B cell (primary cell): ENCODE measurements at regions not wholly inside any gene's neighbourhood (a gene's known extent, or its start where the extent isn't known, plus 50 kb on each side); places are given as distances from the start of the nearest gene placed in this dataset.

Source experiments
- ATAC-seq: fragments of 200-7000 bp; cut with Tn5 transposase; one replicate; pipeline ENCODE4 v1.10.0; 2021; ENCODE audit warnings: low read depth, mild to moderate bottlenecking, moderate number of reproducible peaks, moderate library complexity
- CTCF ChIA-PET: fragments of 350-600 bp; sonication (Branson Sonifier 250); formaldehyde crosslinking; loops from one replicate; lab custom pipeline; 2021; ENCODE audit warnings: antibody characterized with exemption, inconsistent platforms; lab: Charles Lee
- POLR2A ChIA-PET: fragments of 350-600 bp; sonication (Branson Sonifier 250); formaldehyde crosslinking; loops from one replicate; lab custom pipeline; 2021; ENCODE audit warnings: antibody characterized with exemption; lab: Charles Lee
- DNase-seq: peaks from one replicate; pipeline ENCODE4 v3.0.0; 2013
- H2AFZ ChIP-seq: 2 replicates; pipeline ENCODE4 v1.6.1; 2012; ENCODE audit warnings: mild to moderate bottlenecking, low read depth, low read length; ENCODE audit not compliant: insufficient read depth, poor library complexity, severe bottlenecking
- H3K27ac ChIP-seq, 2 donors: 1 replicate in 1 of 2; 2 replicates in 1 of 2; pipeline ENCODE4 v1.5.1; 2012 to 2013; ENCODE audit warnings: low read length in 2 of 2, mild to moderate bottlenecking in 2 of 2, moderate library complexity in 1 of 2
- H3K27me3 ChIP-seq, 4 experiments: fragments of 200-600 bp in 1 of 4; sonication (generic) in 1 of 4; replicated peaks in 1 of 4; 1 replicate in 2 of 4; 2 replicates in 2 of 4; pipeline versions ENCODE4 v1.6.1 to v1.7.0; 2013 to 2016; ENCODE audit warnings: low read length in 3 of 4, mild to moderate bottlenecking in 2 of 4, mixed read lengths in 1 of 4, moderate library complexity in 1 of 4; ENCODE audit not compliant: insufficient read depth in 4 of 4, control insufficient read depth in 3 of 4; ENCODE audit errors: control extremely low read depth in 1 of 4
- H3K36me3 ChIP-seq, 2 experiments: replicated peaks in 1 of 2; 1 replicate in 1 of 2; 2 replicates in 1 of 2; pipeline versions ENCODE4 v1.6.1 to v1.7.1; 2013; ENCODE audit warnings: low read length in 1 of 2; ENCODE audit not compliant: insufficient read depth in 2 of 2, control insufficient read depth in 1 of 2; ENCODE audit errors: control extremely low read depth in 1 of 2, extremely low read depth in 1 of 2
- H3K4me1 ChIP-seq, 2 donors: fragments of 200-600 bp in 1 of 2; sonication (generic) in 1 of 2; 1 replicate in 1 of 2; 2 replicates in 1 of 2; pipeline versions ENCODE4 v1.5.1 to v1.6.1; 2013 to 2017; ENCODE audit warnings: low read length in 2 of 2; ENCODE audit not compliant: control insufficient read depth in 2 of 2, insufficient read depth in 2 of 2
- H3K4me2 ChIP-seq: replicated peaks from 2 replicates; pipeline ENCODE3; 2012; ENCODE audit warnings: mild to moderate bottlenecking, low read depth, low read length; ENCODE audit not compliant: poor library complexity, severe bottlenecking
- H3K4me3 ChIP-seq, 5 experiments: fragments of 200-600 bp in 1 of 5; sonication (generic) in 1 of 5; 1 replicate in 3 of 5; 2 replicates in 2 of 5; pipeline versions ENCODE4 v1.5.1 to v1.7.0; 2011 to 2016; ENCODE audit warnings: low read length in 4 of 5, mild to moderate bottlenecking in 4 of 5, low read depth in 2 of 5, control low read depth in 1 of 5, moderate library complexity in 1 of 5; ENCODE audit not compliant: insufficient read depth in 1 of 5; ENCODE audit errors: control extremely low read depth in 1 of 5, extremely low read depth in 1 of 5
- H3K79me2 ChIP-seq: fragments of 200-600 bp; sonication (generic); one replicate; pipeline ENCODE4 v1.6.0; 2016; ENCODE audit warnings: low read length; ENCODE audit not compliant: control insufficient read depth, insufficient read depth
- H3K9ac ChIP-seq: fragments of 200-600 bp; sonication (generic); 2 replicates; pipeline ENCODE4 v1.6.1; 2017; ENCODE audit warnings: mild to moderate bottlenecking, low read length, moderate library complexity
- H3K9me3 ChIP-seq, 3 donors: one replicate each; pipeline versions ENCODE4 v1.6.1 to v1.7.1; 2013; ENCODE audit warnings: low read length in 2 of 3; ENCODE audit not compliant: control insufficient read depth in 2 of 3, insufficient read depth in 1 of 3; ENCODE audit errors: control extremely low read depth in 1 of 3
- H4K20me1 ChIP-seq: 2 replicates; pipeline ENCODE4 v1.6.0; 2012; ENCODE audit warnings: mild to moderate bottlenecking, low read length; ENCODE audit not compliant: insufficient read depth, control insufficient read depth, poor library complexity, severe bottlenecking
- H3K27ac Mint-ChIP-seq: one replicate; pipeline ENCODE4 v1.8.0; 2021; ENCODE audit warnings: mixed read lengths
- H3K27me3 Mint-ChIP-seq: one replicate; pipeline ENCODE4 v1.8.0; 2021; ENCODE audit warnings: mixed read lengths
- H3K4me1 Mint-ChIP-seq: one replicate; pipeline ENCODE4 v1.8.0; 2021; ENCODE audit warnings: mixed read lengths
- H3K4me3 Mint-ChIP-seq: one replicate; pipeline ENCODE4 v1.8.0; 2021; ENCODE audit warnings: mixed read lengths
- H3K9me3 Mint-ChIP-seq: one replicate; pipeline ENCODE4 v1.8.0; 2022; ENCODE audit warnings: mixed read lengths; ENCODE audit not compliant: insufficient read depth
- CTCF ChIP-seq: fragments of 200-600 bp; IDR thresholded peaks from one replicate; pipeline ENCODE4 v1.8.0; 2022; ENCODE audit warnings: antibody characterized with exemption, mild to moderate bottlenecking
- EZH2 ChIP-seq: IDR thresholded peaks from 2 replicates; pipeline ENCODE4 v1.6.1; 2012; ENCODE audit warnings: borderline replicate concordance, low read depth, mild to moderate bottlenecking, moderate library complexity, low read length; ENCODE audit not compliant: insufficient read depth, poor library complexity, severe bottlenecking
- WGBS: methylation state at CpG from one replicate; pipeline ENCODE4 v1.1.5; 2013; ENCODE audit warnings: missing lambda C conversion rate; ENCODE audit not compliant: insufficient coverage; 5-methylcytosine and 5-hydroxymethylcytosine counted together
- intact Hi-C: fragments of 100-400 bp; cut with micrococcal nuclease; formaldehyde crosslinking; loops from one replicate; pipeline ENCODE4 v1.10.0; 2022

- ChIA-PET CTCF (no interaction called here), POLR2A (no interaction called here)
- no peaks in the 10 kb centered on the region for H3K79me2 ChIP-seq
- H3K9ac ChIP-seq: no peak overlapping the region
- H3K4me1 ChIP-seq: no peaks in the 10 kb centered on the region
- Mint-ChIP-seq H3K4me3 (no peak overlapping the region), H3K27me3 (peaks cover 55% of the 10 kb centered on the region), H3K4me1 (no peaks in the 10 kb centered on the region), H3K27ac (no peak overlapping the region), H3K9me3 (no peaks in the 10 kb centered on the region)
- H3K4me3 ChIP-seq: no peak overlapping the region
- no peaks in the 10 kb centered on the region for H3K9me3 ChIP-seq
- H3K4me2 ChIP-seq: no peak overlapping the region
- ATAC-seq: no peak
- TF ChIP-seq EZH2 (no peak), CTCF (no peak)
- H2AFZ ChIP-seq: no peak overlapping the region
- intact Hi-C loops: no loop called here
- DNase-seq: no peak
- WGBS: 88% methylated on average over 2 of the region's 2 CpGs
- H3K27ac ChIP-seq: no peak overlapping the region
- H4K20me1 ChIP-seq: no peaks in the 10 kb centered on the region
- H3K27me3 ChIP-seq: peaks cover 0 to 29% (median 6%) of the 10 kb centered on the region in 4 experiments
- H3K36me3 ChIP-seq: no peaks in the 10 kb centered on the region
Measured at GRCh38 chr1:181313466-181313865, 169.9 kb upstream of the CACNA1E start.

- Mint-ChIP-seq H3K4me3 (no peak overlapping the region), H3K27me3 (peaks cover 55% of the 10 kb centered on the region), H3K4me1 (no peaks in the 10 kb centered on the region), H3K9me3 (no peaks in the 10 kb centered on the region), H3K27ac (no peak overlapping the region)
- intact Hi-C loops: no loop called here
- Histone ChIP-seq H3K4me1 (no peaks in the 10 kb centered on the region), H3K27ac (no peak overlapping the region), H3K4me2 (no peak overlapping the region), H2AFZ (no peak overlapping the region), H3K27me3 (peaks cover 0 to 34% (median 7%) of the 10 kb centered on the region in 4 experiments), H3K79me2 (no peaks in the 10 kb centered on the region), H3K36me3 (no peaks in the 10 kb centered on the region), H3K9me3 (no peaks in the 10 kb centered on the region), H3K4me3 (no peak overlapping the region), H4K20me1 (no peaks in the 10 kb centered on the region), H3K9ac (no peak overlapping the region)
- ChIA-PET POLR2A (no interaction called here), CTCF (no interaction called here)
- DNase-seq: no peak
- no CpG with 5 or more reads among the region's 3 CpGs for WGBS
- no peak for TF ChIP-seq EZH2
- TF ChIP-seq CTCF: no peak
- ATAC-seq: no peak
Measured at GRCh38 chr1:181314010-181314409, 169.3 kb upstream of the CACNA1E start.
